ENCODE measurements at regions not wholly inside any gene's neighbourhood (a gene's known extent, or its start where the extent isn't known, plus 50 kb on each side); places are given as distances from the start of the nearest gene placed in this dataset.

GRCh38 chr12:17577405-17577804 is 512.6 kb downstream of the RERGL start:
- no peak for TF ChIP-seq CTCF (IDR thresholded peaks at IDR 0.05; ENCODE audit: low read depth, low read length, poor library complexity, severe bottlenecking)
- TF ChIP-seq EZH2phosphoT487 (IDR thresholded peaks at IDR 0.05; ENCODE audit: borderline replicate concordance, low read length): no peak
